Gastroesophageal sphincter (tissue), 4 donors: ENCODE measurements at regions not wholly inside any gene's neighbourhood (a gene's known extent, or its start where the extent isn't known, plus 50 kb on each side); places are given as distances from the start of the nearest gene placed in this dataset.

Source experiments
- ATAC-seq: fragments of 150-250 bp; one replicate; pipeline ENCODE4 v1.9.1; 2016; ENCODE audit warnings: mild to moderate bottlenecking, moderate library complexity
- H3K27ac ChIP-seq, 4 donors: fragments of 200-600 bp; sonication (generic) in 3 of 4; 1 replicate in 3 of 4; 2 replicates in 1 of 4; pipeline ENCODE4 v1.5.1; 2016 to 2019
- H3K27me3 ChIP-seq: fragments of 200-600 bp; sonication (generic); one replicate; pipeline ENCODE4 v1.5.1; 2019
- H3K36me3 ChIP-seq, 2 donors: fragments of 200-600 bp; sonication (generic); one replicate each; pipeline ENCODE4 v1.5.1; 2019; ENCODE audit warnings: control low read depth in 1 of 2
- H3K4me1 ChIP-seq, 3 donors: fragments of 200-600 bp; sonication (generic); 1 replicate in 2 of 3; 2 replicates in 1 of 3; pipeline ENCODE4 v1.5.1; 2016 to 2019; ENCODE audit warnings: control low read depth in 2 of 3
- H3K4me3 ChIP-seq, 2 donors: fragments of 200-600 bp; sonication (generic); one replicate each; pipeline ENCODE4 v1.5.1; 2019; ENCODE audit warnings: mild to moderate bottlenecking in 1 of 2, moderate library complexity in 1 of 2
- H3K9me3 ChIP-seq, 3 donors: fragments of 200-600 bp; sonication (generic); one replicate each; pipeline ENCODE4 v1.5.1; 2017 to 2019; ENCODE audit warnings: control low read depth in 2 of 3
- EP300 ChIP-seq: sonication (generic); formaldehyde crosslinking; IDR thresholded peaks from one replicate; pipeline ENCODE4 v1.6.1; 2017; ENCODE audit warnings: antibody characterized with exemption, mild to moderate bottlenecking
- POLR2A ChIP-seq, 2 donors: fragments of 450-650 bp; IDR thresholded peaks; one replicate each; pipeline ENCODE4 v1.6.1; 2017; ENCODE audit warnings: antibody characterized with exemption in 2 of 2, mild to moderate bottlenecking in 2 of 2, moderate library complexity in 1 of 2
- POLR2AphosphoS5 ChIP-seq: sonication (generic); formaldehyde crosslinking; IDR thresholded peaks from one replicate; pipeline ENCODE4 v1.6.1; 2017; ENCODE audit warnings: antibody characterized with exemption
- WGBS, 2 donors: methylation state at CpG; one replicate each; pipeline ENCODE4 v1.1.5; 2018; ENCODE audit warnings: low coverage in 1 of 2; 5-methylcytosine and 5-hydroxymethylcytosine counted together
- TF ChIP-seq, protein P1 (sequence below), 4 experiments: fragments of 200-600 bp in 2 of 4; fragments of 450-650 bp in 2 of 4; sonication (generic) in 1 of 4; IDR thresholded peaks; one replicate each; pipeline ENCODE4 v1.5.1; 2017 to 2019; ENCODE audit warnings: antibody characterized with exemption in 4 of 4, mild to moderate bottlenecking in 2 of 4, moderate library complexity in 2 of 4

DNA sequence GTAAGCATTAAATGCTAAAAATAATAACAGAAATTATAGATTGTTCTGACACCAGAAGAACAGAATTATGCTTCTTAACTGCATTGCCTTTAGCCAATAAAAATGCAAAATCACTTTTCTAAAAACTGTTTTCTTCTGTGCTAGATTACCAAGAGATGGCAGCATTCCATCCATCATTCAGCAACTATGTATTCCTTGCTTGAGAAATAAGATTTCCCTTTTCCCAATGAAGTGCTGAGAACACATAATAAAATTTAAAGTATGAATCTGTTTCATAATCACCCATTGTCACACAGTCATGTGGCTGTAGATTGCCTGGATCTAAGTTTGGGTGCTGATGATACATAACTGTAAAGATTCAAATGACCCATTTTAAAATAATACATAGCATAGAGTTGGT is 504.2 kb downstream of the TDRD15 start:
- TF ChIP-seq, protein P1, sequence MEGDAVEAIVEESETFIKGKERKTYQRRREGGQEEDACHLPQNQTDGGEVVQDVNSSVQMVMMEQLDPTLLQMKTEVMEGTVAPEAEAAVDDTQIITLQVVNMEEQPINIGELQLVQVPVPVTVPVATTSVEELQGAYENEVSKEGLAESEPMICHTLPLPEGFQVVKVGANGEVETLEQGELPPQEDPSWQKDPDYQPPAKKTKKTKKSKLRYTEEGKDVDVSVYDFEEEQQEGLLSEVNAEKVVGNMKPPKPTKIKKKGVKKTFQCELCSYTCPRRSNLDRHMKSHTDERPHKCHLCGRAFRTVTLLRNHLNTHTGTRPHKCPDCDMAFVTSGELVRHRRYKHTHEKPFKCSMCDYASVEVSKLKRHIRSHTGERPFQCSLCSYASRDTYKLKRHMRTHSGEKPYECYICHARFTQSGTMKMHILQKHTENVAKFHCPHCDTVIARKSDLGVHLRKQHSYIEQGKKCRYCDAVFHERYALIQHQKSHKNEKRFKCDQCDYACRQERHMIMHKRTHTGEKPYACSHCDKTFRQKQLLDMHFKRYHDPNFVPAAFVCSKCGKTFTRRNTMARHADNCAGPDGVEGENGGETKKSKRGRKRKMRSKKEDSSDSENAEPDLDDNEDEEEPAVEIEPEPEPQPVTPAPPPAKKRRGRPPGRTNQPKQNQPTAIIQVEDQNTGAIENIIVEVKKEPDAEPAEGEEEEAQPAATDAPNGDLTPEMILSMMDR (IDR thresholded peaks at IDR 0.05), result no peak
- TF ChIP-seq EP300, result no peak
- no peak for TF ChIP-seq POLR2A (IDR thresholded peaks at IDR 0.05)
- TF ChIP-seq POLR2AphosphoS5, result no peak
- Histone ChIP-seq H3K4me1 (no peaks in the 10 kb centered on the region), H3K4me3 (no peak overlapping the region), H3K27me3 (no peaks in the 10 kb centered on the region), H3K36me3 (no peaks in the 10 kb centered on the region), H3K9me3 (no peaks in the 10 kb centered on the region), H3K27ac (no peak overlapping the region)
- ATAC-seq, result no peak

DNA sequence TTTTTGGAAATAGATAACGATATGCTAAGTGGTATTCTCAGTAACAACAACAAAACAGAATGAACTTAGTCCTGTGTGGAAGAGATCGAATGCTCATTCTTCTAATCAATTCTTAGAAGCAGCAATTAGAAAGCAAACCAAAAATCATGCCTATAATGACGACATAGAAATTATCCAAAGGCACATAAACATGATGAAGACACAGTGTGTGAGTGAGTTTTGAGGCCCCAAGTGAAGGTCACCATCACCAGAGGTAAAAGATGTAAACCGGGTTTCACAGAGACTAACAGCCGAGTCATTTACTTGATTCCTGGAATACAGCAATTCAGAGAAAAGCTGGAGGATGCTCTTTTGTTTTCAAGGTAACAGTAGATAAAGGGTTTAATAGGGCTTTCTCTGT is 509.2 kb downstream of the TDRD15 start:
- no peaks in the 10 kb centered on the region for H3K36me3 ChIP-seq
- TF ChIP-seq, protein P1 (IDR thresholded peaks at IDR 0.05), result no peak
- TF ChIP-seq EP300 (no peak), POLR2A (IDR thresholded peaks at IDR 0.05) (no peak), POLR2AphosphoS5 (no peak)
- WGBS, 2 donors, result 79 to 85% methylated on average over 5 of the region's 5 CpGs

DNA sequence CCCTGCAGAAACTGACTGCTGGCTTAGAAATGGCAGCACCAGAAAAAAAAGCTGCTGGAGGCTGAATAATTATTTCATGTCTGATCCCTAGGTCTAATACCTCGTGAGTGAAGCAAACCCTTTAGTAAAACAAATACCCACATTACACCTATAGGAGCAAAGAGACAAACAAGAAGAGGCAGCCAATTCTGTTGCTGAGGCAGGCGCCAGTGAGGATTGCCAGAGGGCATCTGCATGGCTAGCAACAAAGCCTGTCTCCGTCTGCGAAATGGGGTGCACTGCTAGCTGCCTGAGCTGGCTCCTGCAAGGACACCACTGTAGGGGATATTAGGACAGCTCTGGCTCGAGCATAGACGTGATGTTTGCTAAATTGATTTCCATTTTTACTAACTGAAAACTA is 509.7 kb downstream of the TDRD15 start:
- WGBS, 2 donors, result 63% methylated on average over 6 of the region's 6 CpGs; no CpG with 5 or more reads in 1 of the 2 donors
- no peak overlapping the region for H3K4me3 ChIP-seq
- no peaks in the 10 kb centered on the region for H3K4me1 ChIP-seq
- no peaks in the 10 kb centered on the region for H3K27me3 ChIP-seq
- H3K27ac ChIP-seq, result no peak overlapping the region
- TF ChIP-seq, protein P1 (IDR thresholded peaks at IDR 0.05), result no peak
- TF ChIP-seq POLR2AphosphoS5, result no peak
- TF ChIP-seq EP300, result no peak
- no peak for TF ChIP-seq POLR2A (IDR thresholded peaks at IDR 0.05)
- H3K9me3 ChIP-seq, result no peaks in the 10 kb centered on the region
- no peaks in the 10 kb centered on the region for H3K36me3 ChIP-seq
- ATAC-seq, result no peak

More for the DNA sequence above, 509.2 kb downstream of the TDRD15 start:
- H3K27me3 ChIP-seq, result no peaks in the 10 kb centered on the region
- H3K4me1 ChIP-seq, result no peaks in the 10 kb centered on the region
- no peak overlapping the region for H3K4me3 ChIP-seq
- ATAC-seq, result no peak
- no peak overlapping the region for H3K27ac ChIP-seq
- no peaks in the 10 kb centered on the region for H3K9me3 ChIP-seq

DNA sequence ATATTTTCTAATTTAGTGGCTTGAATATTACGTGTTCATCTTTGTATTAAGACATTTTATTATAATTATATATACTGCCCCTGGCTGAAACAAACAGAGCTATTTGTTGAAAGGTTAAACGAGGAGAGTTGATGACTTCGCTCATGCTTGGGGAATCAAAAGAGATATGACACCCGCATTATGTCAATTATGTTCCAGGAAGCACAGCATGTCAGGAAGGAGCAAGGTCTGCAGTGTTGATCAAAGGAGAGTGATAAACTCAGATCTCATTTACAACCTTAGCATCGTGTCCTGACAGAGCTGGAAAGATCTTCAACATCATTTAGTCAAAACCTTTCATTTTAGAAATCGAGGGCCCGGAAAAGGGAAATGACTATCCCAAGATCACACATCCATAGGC is 510.1 kb downstream of the TDRD15 start:
- H3K36me3 ChIP-seq, result no peaks in the 10 kb centered on the region
- H3K4me1 ChIP-seq, result no peaks in the 10 kb centered on the region
- TF ChIP-seq POLR2A (IDR thresholded peaks at IDR 0.05) (no peak), EP300 (no peak), POLR2AphosphoS5 (no peak)
- TF ChIP-seq, protein P1 (IDR thresholded peaks at IDR 0.05), result no peak
- H3K27me3 ChIP-seq, result no peaks in the 10 kb centered on the region
- WGBS, 2 donors, result 78% methylated on average over 6 to 7 of the region's 7 CpGs
- no peak overlapping the region for H3K27ac ChIP-seq
- H3K9me3 ChIP-seq, result no peaks in the 10 kb centered on the region
- H3K4me3 ChIP-seq, result no peak overlapping the region
- no peak for ATAC-seq

DNA sequence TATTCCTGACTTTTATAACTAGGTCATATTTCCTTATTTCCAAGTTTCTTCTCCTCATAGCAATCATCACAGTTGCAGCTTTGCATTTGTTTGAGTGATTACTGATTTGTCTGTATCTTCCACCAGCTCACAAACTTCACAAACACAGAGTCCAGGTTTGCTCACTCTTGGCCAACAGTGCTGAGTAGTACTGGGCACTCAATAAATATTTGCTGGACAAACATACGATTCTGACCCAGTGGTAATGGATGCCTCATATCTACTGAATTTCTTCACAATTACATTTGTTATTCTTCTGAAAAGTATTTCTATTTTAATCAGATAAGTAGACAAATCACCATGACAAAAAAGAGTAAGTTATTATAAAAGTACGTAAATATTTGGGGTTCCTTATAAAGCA is 516.3 kb downstream of the TDRD15 start:
- whole genome bisulfite sequencing, 2 donors, result 59 to 86% methylated on average over 1 to 2 of the region's 2 CpGs
- no peak overlapping the region for H3K4me3 ChIP-seq
- no peaks in the 10 kb centered on the region for H3K27me3 ChIP-seq
- TF ChIP-seq POLR2AphosphoS5, result no peak
- TF ChIP-seq, protein P1 (IDR thresholded peaks at IDR 0.05), result no peak
- TF ChIP-seq POLR2A (IDR thresholded peaks at IDR 0.05), result no peak
- no peak for TF ChIP-seq EP300
- no peaks in the 10 kb centered on the region for H3K9me3 ChIP-seq
- no peaks in the 10 kb centered on the region for H3K4me1 ChIP-seq
- no peak for ATAC-seq
- H3K27ac ChIP-seq, result no peak overlapping the region
- no peaks in the 10 kb centered on the region for H3K36me3 ChIP-seq
